HG03575 (cell line): ENCODE measurements at regions not wholly inside any gene's neighbourhood (a gene's known extent, or its start where the extent isn't known, plus 50 kb on each side); places are given as distances from the start of the nearest gene placed in this dataset.

Experiments used
- ATAC-seq: cut with Tn5 transposase; IDR thresholded peaks from one replicate; pipeline ENCODE4 v1.9.1; 2021; ENCODE audit not compliant: unreplicated experiment, insufficient number of reproducible peaks, low FRiP score; ENCODE audit errors: extremely low read depth

DNA sequence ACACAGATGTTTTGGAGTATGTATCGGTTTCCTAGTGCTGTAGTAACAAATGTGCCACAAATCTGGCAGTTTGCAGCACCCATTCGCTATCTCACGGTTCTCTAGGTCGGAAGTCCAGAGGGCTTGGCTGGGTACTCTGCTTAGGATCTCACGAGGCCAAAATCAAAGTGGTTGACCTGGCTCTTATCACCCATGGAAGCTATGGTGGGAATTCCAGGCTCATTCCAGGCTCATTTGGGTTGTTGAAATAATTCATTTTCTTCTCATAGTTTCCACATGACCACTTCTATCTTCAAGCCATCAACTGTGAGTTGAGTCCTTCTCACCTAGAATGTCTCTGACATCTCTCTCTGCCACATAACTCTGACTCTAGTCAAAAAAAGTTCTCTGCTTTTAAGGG, 431.0 kb upstream of the TMPO start:
- ATAC-seq: no peak

DNA sequence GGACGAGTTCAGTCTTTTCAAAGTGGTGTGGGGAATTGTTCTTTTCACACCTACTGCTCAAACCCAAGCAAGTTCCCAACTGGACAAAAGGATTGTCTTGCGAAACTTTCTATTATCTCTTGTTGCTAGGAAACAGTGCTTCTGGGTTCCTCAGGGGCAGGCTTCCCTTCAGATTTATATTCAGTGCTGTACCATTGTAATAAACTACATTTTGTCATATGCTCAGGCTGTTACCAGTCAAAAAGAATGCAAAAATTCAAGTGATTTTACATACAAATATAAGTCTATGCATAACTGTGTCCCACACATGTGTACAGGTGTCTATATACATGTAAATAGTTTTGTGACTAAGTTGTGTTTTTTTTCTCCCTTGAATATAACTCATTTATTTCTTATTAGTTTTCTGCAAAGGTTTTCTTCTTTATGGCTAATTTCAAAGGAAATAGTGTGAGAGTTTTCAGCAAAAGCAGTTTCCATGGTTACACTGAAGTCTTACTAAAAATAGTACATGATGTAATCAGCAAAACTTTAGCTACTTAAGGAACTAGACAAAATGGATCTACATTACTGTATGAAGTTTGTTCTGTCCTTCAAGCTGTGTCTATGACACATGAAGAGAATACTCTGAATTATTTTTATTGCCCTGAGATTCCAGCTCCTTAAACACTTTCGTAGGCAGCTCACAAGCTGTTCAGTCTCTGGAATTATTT, 430.2 kb upstream of the TMPO start:
- no peak for ATAC-seq

DNA sequence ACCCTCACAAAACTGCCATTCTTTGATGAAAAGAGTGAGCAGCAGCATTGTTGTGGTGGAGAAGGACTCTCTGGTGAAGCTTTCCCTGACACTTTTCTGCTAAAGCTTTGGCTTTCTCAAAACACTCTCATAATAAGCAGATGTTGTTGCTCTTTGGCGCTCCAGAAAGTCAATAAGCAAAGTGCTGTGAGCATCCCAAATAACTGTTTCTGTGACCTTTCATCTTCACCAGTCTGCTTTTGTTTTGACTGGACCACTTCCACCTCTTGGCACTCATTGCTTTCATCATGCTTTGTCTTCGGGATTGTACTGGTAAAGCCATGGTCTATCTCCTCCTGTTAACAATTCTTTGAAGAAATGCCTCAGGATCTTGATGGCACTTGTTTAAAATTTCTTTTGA, 424.7 kb upstream of the TMPO start:
- ATAC-seq: no peak

GRCh38 chr12:98096436-98096835, 419.0 kb upstream of the TMPO start:
- no peak for ATAC-seq

- no peak for ATAC-seq
Measured at GRCh38 chr12:98106031-98106683, 409.2 kb upstream of the TMPO start.

DNA sequence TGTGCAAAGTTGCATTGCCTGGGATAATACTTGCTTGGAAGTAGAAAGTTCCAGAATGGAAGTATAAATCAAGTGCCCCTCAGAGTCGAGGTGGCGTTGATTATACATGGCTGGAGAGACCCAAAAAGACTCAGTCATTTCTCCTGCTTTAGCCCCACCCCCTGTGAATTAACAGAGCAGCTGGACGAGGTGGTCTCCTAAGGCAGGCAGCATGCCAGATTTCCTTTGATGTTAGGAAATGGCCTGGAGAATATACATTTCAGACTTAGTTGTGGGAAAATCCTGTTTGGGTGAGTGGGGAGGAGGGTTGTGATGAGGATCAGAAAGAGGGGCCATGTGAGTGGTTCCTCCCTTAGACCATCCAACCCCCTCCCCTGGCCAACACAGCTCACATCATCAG, 406.1 kb upstream of the TMPO start:
- ATAC-seq: no peak

GRCh38 chr12:98110536-98110935, 404.9 kb upstream of the TMPO start:
- ATAC-seq: no peak

DNA sequence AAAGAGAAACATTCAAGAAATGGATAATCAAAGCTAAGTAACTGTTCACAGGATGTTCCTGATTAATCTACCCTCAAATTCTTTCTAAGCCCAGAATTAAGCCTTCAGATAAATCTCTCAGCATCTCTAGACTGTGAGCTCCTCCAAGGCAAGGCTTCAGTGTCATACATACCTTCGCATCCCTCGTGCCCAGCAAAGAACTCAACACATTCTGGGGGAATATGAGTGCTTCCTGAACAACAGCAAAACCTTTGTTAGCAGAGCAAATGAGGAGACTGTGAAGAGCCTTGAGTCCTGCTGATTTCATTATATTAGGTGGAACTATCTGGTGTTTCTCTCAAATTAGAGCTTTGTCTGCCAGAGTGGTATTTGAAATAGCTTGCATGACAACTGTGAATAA, 401.8 kb upstream of the TMPO start:
- ATAC-seq: no peak

GRCh38 chr12:98121963-98122362, 393.4 kb upstream of the TMPO start:
- no peak for ATAC-seq

GRCh38 chr12:98123021-98123461, 392.3 kb upstream of the TMPO start:
- no peak for ATAC-seq

DNA sequence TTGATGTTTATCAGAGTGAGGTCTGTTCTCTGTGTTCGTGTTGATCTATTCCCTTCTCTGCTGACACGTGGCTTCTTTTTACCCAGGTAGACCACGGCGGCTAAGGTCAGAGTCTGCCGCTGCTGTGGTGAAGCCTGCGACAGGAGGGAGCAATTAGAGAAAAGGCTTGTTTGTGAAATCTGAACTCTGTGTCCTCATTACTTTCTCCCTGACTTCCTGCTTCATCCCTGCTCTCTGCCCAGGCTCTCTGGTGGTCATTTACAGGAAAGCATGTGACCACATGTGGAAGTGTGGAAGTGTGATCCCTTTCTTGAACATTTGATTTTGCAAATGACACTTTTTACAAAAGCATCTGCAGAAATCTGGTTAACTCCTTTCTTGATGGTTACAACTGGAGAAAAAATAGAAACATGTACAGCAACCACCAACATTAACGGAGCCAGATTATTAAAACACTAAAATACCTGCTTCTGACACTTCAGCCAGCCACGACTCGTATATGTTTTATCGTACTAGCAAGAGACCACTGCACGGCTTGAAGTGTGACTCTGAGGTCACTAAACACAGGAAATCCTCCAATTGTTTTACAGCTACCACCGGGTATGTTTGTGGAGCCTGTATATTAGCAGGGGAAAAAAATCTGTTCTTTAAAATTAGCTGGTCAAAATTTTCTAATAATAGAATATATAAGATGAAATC, 388.6 kb upstream of the TMPO start:
- ATAC-seq: no peak

DNA sequence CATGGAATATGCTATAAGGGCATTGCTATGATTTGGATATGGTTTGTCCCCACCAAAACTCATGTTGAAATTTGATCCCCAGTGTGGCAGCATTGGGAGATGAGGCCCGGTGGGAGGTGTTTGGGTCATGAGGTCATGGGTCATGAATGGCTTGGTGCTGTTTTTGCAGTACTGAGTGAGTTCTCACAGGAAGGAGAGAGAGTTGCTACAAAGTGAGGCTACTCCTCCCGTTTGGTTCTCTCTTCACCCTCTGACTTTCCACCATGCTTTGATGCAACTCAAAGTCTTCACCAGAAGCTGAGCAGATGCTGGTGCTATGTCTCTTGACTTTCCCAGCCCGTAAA, 388.1 kb upstream of the TMPO start:
- no peak for ATAC-seq

DNA sequence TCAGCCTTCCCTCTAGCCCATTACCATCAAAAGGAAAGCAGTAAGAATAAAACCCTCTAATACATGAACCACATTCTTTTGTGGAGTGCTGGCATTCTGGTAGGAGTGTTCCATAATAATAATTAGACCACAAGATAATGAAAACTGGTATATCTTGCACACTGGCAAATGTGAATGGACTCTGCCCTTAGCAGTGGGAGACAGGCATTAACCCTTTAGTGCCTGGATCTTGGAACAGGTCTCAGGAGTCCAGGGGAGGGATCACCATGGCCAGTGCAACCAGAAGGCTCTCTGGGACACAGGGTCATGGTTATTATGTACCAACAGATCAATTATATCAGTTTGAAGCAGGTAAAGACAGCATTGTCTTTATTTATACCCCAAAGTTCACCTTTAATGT, 387.5 kb upstream of the TMPO start:
- ATAC-seq: no peak

DNA sequence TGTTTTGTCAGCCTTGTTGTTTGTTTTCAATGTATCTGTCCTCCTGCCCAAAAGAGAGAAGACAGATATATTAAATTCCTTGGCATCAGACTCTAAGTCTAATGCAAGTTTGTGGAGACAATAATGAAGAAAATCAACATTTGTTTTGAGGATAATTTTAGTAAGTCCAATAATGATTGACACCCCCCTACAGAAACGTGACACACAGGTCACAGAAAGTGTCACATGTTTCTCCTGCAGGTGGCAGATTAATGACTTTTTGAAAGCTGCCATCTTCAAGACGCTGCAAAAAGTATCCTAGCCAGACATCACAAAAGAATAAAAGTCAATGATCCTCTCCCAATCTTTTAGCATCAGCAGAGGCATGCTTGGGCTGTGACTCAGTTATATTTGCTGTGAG, 378.8 kb upstream of the TMPO start:
- ATAC-seq: no peak

GRCh38 chr12:98137278-98137677, 378.1 kb upstream of the TMPO start:
- ATAC-seq: no peak

- no peak for ATAC-seq
Measured at GRCh38 chr12:98144953-98145352, 370.4 kb upstream of the TMPO start.

DNA sequence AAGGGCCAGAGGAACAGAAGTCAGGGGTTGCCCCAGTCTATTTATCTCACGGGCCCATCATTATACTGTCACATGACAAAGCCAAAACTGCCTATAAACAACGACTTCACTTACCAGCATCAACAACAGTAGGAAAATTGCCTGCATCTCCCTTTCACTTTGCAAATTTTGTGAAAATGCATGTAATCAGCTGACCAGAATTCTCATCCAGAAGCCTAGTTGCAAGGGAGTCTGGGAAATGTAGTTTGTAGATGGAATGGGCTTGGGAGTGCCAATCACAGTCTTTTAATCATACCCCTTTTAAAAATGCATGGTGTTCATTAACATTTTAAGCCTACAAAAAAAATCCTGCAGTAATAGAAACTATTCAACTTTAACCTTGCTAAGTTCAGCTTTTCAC, 369.3 kb upstream of the TMPO start:
- no peak for ATAC-seq

GRCh38 chr12:98146487-98146886, 368.9 kb upstream of the TMPO start:
- ATAC-seq: no peak

DNA sequence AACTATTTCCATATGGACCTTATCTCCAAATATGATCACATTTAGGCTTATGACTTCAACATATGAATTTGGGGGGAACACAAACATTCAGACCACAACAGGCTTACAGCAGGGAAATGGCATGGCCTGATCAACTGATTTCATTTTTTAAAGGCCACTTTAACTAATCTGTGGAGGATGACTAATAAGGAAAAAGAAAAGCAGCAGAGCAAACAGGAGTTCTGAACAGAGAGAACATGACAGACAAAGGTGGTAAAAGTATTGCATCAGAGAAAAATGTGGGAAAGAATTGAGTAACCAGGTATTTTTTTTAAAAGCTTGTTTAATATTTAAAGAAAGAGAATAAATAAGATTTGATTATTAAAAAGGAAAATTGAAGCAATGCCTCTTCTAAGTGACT, 366.1 kb upstream of the TMPO start:
- no peak for ATAC-seq

DNA sequence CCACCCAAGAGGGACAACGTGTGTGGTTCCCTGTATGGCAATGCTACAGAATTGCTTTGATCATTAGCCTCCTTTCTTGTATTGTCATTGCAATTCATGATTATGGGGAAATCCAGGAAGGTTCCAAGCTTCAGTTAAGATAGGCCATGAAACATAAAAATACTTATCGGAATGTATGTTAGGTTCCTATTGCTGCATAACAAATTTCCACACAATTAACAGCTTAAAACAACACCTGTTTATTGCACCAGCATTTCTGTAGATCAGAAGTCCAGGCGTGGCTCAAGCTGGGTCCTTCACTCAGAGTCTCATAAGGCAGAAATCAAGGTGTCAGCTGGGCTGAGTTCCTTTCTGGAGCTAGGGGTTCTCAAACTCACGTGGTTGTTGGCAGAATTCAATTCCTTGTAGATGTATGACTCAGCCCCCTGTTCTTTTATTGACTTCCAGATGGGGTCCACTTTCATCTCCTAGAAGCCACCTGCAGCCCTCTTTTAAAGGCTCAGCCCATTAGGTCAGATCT, 365.6 kb upstream of the TMPO start:
- no peak for ATAC-seq
